HCT116 (cell line): ENCODE measurements at regions not wholly inside any gene's neighbourhood (a gene's known extent, or its start where the extent isn't known, plus 50 kb on each side); places are given as distances from the start of the nearest gene placed in this dataset.

Source experiments
- ATAC-seq: fragments of 200-7000 bp; cut with Tn5 transposase; 2 replicates; pipeline ENCODE4 v1.9.1; 2020; ENCODE audit warnings: mild to moderate bottlenecking, moderate library complexity
- BruUV-seq: library from RNA; stranded (reverse); fragments of 400-500 nt; replicated peaks from 2 replicates; lab custom pipeline; 2021; lab: Mats Ljungman, UMichigan
- CTCF ChIA-PET: fragments of 300-600 bp; sonication (Branson Sonifier 250); formaldehyde crosslinking; loops from one replicate; lab custom pipeline; 2021; ENCODE audit warnings: antibody characterized with exemption; lab: Charles Lee
- POLR2A ChIA-PET: fragments of 300-600, 350-600 bp; sonication (Branson Sonifier 250); formaldehyde crosslinking; loops from one replicate; lab custom pipeline; 2021; ENCODE audit warnings: antibody characterized with exemption; lab: Charles Lee
- RAD21 ChIA-PET, 2 experiments: fragments of 300-600 bp; sonication (Branson Sonifier 250); formaldehyde crosslinking; loops; one replicate each; lab custom pipeline; 2023; ENCODE audit warnings: low total read pairs in 2 of 2; ENCODE audit not compliant: uncharacterized antibody in 2 of 2, unreplicated experiment in 2 of 2, low non-redundant PET in 1 of 2; lab: Charles Lee
- DNase-seq: peaks from one replicate; pipeline ENCODE4 v3.0.0-alpha.2; 2010; ENCODE audit warnings: low read depth, low spot score
- H2AFZ ChIP-seq: fragments of 200-600 bp; shearing (Covaris generic), sonication (generic); 2 replicates; pipeline ENCODE4 v1.6.1; 2017; ENCODE audit warnings: low read depth, mixed run types, mixed read lengths, antibody characterized with exemption, low read length; ENCODE audit not compliant: poor library complexity, severe bottlenecking
- H3K27ac ChIP-seq: 2 replicates; pipeline ENCODE4 v1.5.1; 2012; ENCODE audit warnings: low read depth, low read length
- H3K27me3 ChIP-seq: fragments of 200-600 bp; sonication (generic); 2 replicates; pipeline ENCODE4 v1.6.1; 2016; ENCODE audit warnings: mixed run types, low read length, mixed read lengths; ENCODE audit not compliant: insufficient read depth
- H3K36me3 ChIP-seq, 2 experiments: fragments of 200-500 bp in 1 of 2; fragments of 200-600 bp in 1 of 2; sonication (Bioruptor generic) in 1 of 2; sonication (generic) in 1 of 2; 2 replicates each; pipeline versions ENCODE4 v1.5.1 to v1.6.1; 2014 to 2016; ENCODE audit warnings: low read length in 2 of 2, inconsistent platforms in 1 of 2, mixed read lengths in 1 of 2, mixed run types in 1 of 2; ENCODE audit not compliant: insufficient read depth in 2 of 2, control insufficient read depth in 1 of 2
- H3K4me1 ChIP-seq, 2 experiments: fragments of 200-600 bp in 1 of 2; sonication (generic) in 1 of 2; 2 replicates each; pipeline versions ENCODE4 v1.5.1 to v1.6.1; 2012 to 2017; ENCODE audit warnings: low read length in 2 of 2, inconsistent platforms in 1 of 2, mild to moderate bottlenecking in 1 of 2, mixed read lengths in 1 of 2, mixed run types in 1 of 2, moderate library complexity in 1 of 2; ENCODE audit not compliant: insufficient read depth in 2 of 2, control insufficient read depth in 1 of 2
- H3K4me2 ChIP-seq: fragments of 200-600 bp; sonication (generic); 2 replicates; pipeline ENCODE4 v1.6.1; 2017; ENCODE audit warnings: mixed run types, low read length, mixed read lengths
- H3K4me3 ChIP-seq, 2 experiments: fragments of 200-600 bp in 1 of 2; sonication (generic) in 1 of 2; replicated peaks in 1 of 2; 2 replicates each; pipeline ENCODE4 v1.5.1; 2011 to 2016; ENCODE audit warnings: low read length in 2 of 2, control low read depth in 1 of 2, low read depth in 1 of 2, mild to moderate bottlenecking in 1 of 2, mixed read lengths in 1 of 2, mixed run types in 1 of 2
- H3K79me2 ChIP-seq: fragments of 200-600 bp; sonication (generic); 2 replicates; pipeline ENCODE4 v1.6.1; 2017; ENCODE audit warnings: mild to moderate bottlenecking, mixed run types, low read length, moderate library complexity, mixed read lengths; ENCODE audit not compliant: insufficient read depth
- H3K9ac ChIP-seq: fragments of 200-600 bp; sonication (generic); 2 replicates; pipeline ENCODE4 v1.6.1; 2016; ENCODE audit warnings: low read length, mixed read lengths
- H3K9me2 ChIP-seq: fragments of 200-600 bp; sonication (generic), shearing (Covaris generic); 2 replicates; pipeline ENCODE4 v1.6.1; 2017; ENCODE audit warnings: mixed run types, mild to moderate bottlenecking, moderate library complexity; ENCODE audit not compliant: insufficient read depth
- H3K9me3 ChIP-seq, 2 experiments: fragments of 200-500 bp in 1 of 2; fragments of 200-600 bp in 1 of 2; sonication (Bioruptor generic) in 1 of 2; sonication (generic) in 1 of 2; 2 replicates each; pipeline ENCODE4 v1.6.1; 2014 to 2017; ENCODE audit warnings: low read length in 2 of 2, mixed read lengths in 2 of 2, inconsistent platforms in 1 of 2, low read depth in 1 of 2, mild to moderate bottlenecking in 1 of 2, mixed run types in 1 of 2, moderate library complexity in 1 of 2; ENCODE audit not compliant: control insufficient read depth in 1 of 2, insufficient read depth in 1 of 2
- H4K20me1 ChIP-seq: fragments of 200-600 bp; sonication (generic), shearing (Covaris generic); 2 replicates; pipeline ENCODE4 v1.6.1; 2017; ENCODE audit warnings: mixed run types, mild to moderate bottlenecking, moderate library complexity; ENCODE audit not compliant: insufficient read depth
- CBX3 ChIP-seq: IDR thresholded peaks from 2 replicates; pipeline ENCODE4 v1.6.1; 2012; ENCODE audit warnings: low read depth
- CEBPB ChIP-seq: IDR thresholded peaks from 2 replicates; pipeline ENCODE4 v1.6.1; 2012; ENCODE audit warnings: low read depth
- ELF1 ChIP-seq: IDR thresholded peaks from 2 replicates; pipeline ENCODE4 v1.6.1; 2012; ENCODE audit warnings: low read depth, borderline replicate concordance
- FOSL1 ChIP-seq: IDR thresholded peaks from 2 replicates; pipeline ENCODE4 v1.6.1; 2012; ENCODE audit warnings: low read depth
- POLR2A ChIP-seq: IDR thresholded peaks from 2 replicates; pipeline ENCODE4 v1.7.0; 2011; ENCODE audit warnings: borderline replicate concordance; ENCODE audit not compliant: insufficient read depth, insufficient read length; ENCODE audit errors: extremely low read depth
- POLR2AphosphoS5 ChIP-seq: IDR thresholded peaks from 2 replicates; pipeline ENCODE4 v1.6.1; 2011; ENCODE audit warnings: mild to moderate bottlenecking, low read depth, low read length, moderate library complexity
- RAD21 ChIP-seq: IDR thresholded peaks from 2 replicates; pipeline ENCODE4 v1.6.1; 2012; ENCODE audit warnings: low read depth, mild to moderate bottlenecking
- SIN3A ChIP-seq: IDR thresholded peaks from 2 replicates; pipeline ENCODE4 v1.6.1; 2012; ENCODE audit warnings: low read depth
- SP1 ChIP-seq: IDR thresholded peaks from 2 replicates; pipeline ENCODE4 v1.6.1; 2012; ENCODE audit warnings: low read depth
- ZFX ChIP-seq: fragments of 450-650 bp; IDR thresholded peaks from 2 replicates; pipeline ENCODE4 v1.6.1; 2017
- ZNF274 ChIP-seq: fragments of 200-500 bp; sonication (Bioruptor generic); IDR thresholded peaks from 2 replicates; pipeline ENCODE4 v1.6.1; 2014; ENCODE audit warnings: mild to moderate bottlenecking, low read depth, low read length, inconsistent platforms
- intact Hi-C: fragments of 100-400 bp; cut with micrococcal nuclease; formaldehyde crosslinking; loops from 2 replicates; pipeline ENCODE4 v1.10.0; 2022
- TF ChIP-seq, protein P1 (sequence below): IDR thresholded peaks from 2 replicates; pipeline ENCODE4 v1.6.1; 2012
- TF ChIP-seq, protein P2 (sequence below): IDR thresholded peaks from 2 replicates; pipeline ENCODE4 v1.6.1; 2012
- TF ChIP-seq, protein P3 (sequence below): IDR thresholded peaks from 2 replicates; pipeline ENCODE4 v1.6.1; 2012; ENCODE audit warnings: low read depth
- TF ChIP-seq, protein P4 (sequence below), 3 experiments: fragments of 200-600 bp in 1 of 3; sonication (generic) in 1 of 3; IDR thresholded peaks in 2 of 3; conservative IDR thresholded peaks in 1 of 3; 2 replicates each; pipeline ENCODE4 v1.5.1; 2012 to 2017; ENCODE audit warnings: low read depth in 2 of 3, low read length in 2 of 3, antibody characterized with exemption in 1 of 3, borderline replicate concordance in 1 of 3, control low read depth in 1 of 3, mild to moderate bottlenecking in 1 of 3, mixed read lengths in 1 of 3, mixed run types in 1 of 3, moderate library complexity in 1 of 3; ENCODE audit not compliant: insufficient read depth in 1 of 3
- TF ChIP-seq, protein P5 (sequence below): IDR thresholded peaks from 2 replicates; pipeline ENCODE4 v1.6.1; 2011; ENCODE audit warnings: mild to moderate bottlenecking, low read length, moderate library complexity; ENCODE audit not compliant: insufficient replicate concordance; ENCODE audit errors: extremely low read depth

DNA sequence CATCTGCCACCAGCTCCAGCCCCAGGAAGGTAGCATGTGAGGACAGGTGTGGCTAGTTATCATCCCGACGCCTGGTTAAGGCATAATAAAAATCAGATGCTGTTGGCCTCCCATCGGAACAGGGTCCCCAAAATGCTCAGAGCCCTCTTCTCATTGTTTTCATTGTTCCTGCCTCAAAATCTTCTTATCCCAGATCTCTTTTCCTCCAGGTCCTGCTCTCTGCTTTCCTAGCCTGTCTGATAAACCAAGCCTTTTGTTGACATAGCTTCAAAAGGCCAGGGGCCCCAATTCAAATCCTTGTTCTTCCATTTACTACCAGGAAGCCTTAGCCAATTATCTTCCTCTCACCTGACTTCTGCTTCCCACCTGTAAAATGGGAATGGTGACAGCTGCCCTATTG, 130.1 kb upstream of the ADRA1B start:
- ATAC-seq (no peak), DNase-seq (no peak)
- H3K27me3 ChIP-seq, result no peaks in the 10 kb centered on the region
- H2AFZ ChIP-seq, result no peak overlapping the region
- TF ChIP-seq, protein P1, sequence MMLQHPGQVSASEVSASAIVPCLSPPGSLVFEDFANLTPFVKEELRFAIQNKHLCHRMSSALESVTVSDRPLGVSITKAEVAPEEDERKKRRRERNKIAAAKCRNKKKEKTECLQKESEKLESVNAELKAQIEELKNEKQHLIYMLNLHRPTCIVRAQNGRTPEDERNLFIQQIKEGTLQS, result no peak
- TF ChIP-seq CEBPB (no peak), ZNF274 (no peak), POLR2A (no peak), ELF1 (no peak), ZFX (no peak), POLR2AphosphoS5 (no peak), SP1 (no peak), FOSL1 (no peak), CBX3 (no peak), RAD21 (no peak), SIN3A (no peak)
- TF ChIP-seq, protein P2, sequence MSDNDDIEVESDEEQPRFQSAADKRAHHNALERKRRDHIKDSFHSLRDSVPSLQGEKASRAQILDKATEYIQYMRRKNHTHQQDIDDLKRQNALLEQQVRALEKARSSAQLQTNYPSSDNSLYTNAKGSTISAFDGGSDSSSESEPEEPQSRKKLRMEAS, result no peak
- TF ChIP-seq, protein P3, sequence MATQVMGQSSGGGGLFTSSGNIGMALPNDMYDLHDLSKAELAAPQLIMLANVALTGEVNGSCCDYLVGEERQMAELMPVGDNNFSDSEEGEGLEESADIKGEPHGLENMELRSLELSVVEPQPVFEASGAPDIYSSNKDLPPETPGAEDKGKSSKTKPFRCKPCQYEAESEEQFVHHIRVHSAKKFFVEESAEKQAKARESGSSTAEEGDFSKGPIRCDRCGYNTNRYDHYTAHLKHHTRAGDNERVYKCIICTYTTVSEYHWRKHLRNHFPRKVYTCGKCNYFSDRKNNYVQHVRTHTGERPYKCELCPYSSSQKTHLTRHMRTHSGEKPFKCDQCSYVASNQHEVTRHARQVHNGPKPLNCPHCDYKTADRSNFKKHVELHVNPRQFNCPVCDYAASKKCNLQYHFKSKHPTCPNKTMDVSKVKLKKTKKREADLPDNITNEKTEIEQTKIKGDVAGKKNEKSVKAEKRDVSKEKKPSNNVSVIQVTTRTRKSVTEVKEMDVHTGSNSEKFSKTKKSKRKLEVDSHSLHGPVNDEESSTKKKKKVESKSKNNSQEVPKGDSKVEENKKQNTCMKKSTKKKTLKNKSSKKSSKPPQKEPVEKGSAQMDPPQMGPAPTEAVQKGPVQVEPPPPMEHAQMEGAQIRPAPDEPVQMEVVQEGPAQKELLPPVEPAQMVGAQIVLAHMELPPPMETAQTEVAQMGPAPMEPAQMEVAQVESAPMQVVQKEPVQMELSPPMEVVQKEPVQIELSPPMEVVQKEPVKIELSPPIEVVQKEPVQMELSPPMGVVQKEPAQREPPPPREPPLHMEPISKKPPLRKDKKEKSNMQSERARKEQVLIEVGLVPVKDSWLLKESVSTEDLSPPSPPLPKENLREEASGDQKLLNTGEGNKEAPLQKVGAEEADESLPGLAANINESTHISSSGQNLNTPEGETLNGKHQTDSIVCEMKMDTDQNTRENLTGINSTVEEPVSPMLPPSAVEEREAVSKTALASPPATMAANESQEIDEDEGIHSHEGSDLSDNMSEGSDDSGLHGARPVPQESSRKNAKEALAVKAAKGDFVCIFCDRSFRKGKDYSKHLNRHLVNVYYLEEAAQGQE, result no peak
- TF ChIP-seq, protein P4, sequence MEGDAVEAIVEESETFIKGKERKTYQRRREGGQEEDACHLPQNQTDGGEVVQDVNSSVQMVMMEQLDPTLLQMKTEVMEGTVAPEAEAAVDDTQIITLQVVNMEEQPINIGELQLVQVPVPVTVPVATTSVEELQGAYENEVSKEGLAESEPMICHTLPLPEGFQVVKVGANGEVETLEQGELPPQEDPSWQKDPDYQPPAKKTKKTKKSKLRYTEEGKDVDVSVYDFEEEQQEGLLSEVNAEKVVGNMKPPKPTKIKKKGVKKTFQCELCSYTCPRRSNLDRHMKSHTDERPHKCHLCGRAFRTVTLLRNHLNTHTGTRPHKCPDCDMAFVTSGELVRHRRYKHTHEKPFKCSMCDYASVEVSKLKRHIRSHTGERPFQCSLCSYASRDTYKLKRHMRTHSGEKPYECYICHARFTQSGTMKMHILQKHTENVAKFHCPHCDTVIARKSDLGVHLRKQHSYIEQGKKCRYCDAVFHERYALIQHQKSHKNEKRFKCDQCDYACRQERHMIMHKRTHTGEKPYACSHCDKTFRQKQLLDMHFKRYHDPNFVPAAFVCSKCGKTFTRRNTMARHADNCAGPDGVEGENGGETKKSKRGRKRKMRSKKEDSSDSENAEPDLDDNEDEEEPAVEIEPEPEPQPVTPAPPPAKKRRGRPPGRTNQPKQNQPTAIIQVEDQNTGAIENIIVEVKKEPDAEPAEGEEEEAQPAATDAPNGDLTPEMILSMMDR (IDR thresholded peaks at IDR 0.05 in 2 of 3, conservative IDR thresholded peaks at IDR 0.05 in 1 of 3; ENCODE audit: borderline replicate concordance in 1 of 3, insufficient read depth in 1 of 3, low read depth in 2 of 3, low read length in 2 of 3), result no peak
- TF ChIP-seq, protein P5, sequence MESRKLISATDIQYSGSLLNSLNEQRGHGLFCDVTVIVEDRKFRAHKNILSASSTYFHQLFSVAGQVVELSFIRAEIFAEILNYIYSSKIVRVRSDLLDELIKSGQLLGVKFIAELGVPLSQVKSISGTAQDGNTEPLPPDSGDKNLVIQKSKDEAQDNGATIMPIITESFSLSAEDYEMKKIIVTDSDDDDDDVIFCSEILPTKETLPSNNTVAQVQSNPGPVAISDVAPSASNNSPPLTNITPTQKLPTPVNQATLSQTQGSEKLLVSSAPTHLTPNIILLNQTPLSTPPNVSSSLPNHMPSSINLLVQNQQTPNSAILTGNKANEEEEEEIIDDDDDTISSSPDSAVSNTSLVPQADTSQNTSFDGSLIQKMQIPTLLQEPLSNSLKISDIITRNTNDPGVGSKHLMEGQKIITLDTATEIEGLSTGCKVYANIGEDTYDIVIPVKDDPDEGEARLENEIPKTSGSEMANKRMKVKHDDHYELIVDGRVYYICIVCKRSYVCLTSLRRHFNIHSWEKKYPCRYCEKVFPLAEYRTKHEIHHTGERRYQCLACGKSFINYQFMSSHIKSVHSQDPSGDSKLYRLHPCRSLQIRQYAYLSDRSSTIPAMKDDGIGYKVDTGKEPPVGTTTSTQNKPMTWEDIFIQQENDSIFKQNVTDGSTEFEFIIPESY, result no peak
- no peaks in the 10 kb centered on the region for H3K9me2 ChIP-seq
- H3K4me1 ChIP-seq, result peaks cover 0 to 9% of the 10 kb centered on the region in 2 experiments; a peak in 2 of 4 replicates
- H3K9me3 ChIP-seq, result no peaks in the 10 kb centered on the region
- no peaks in the 10 kb centered on the region for H3K79me2 ChIP-seq
- no peaks in the 10 kb centered on the region for H4K20me1 ChIP-seq
- POLR2A ChIA-PET, result no interaction called here
- no peaks in the 10 kb centered on the region for H3K36me3 ChIP-seq
- BruUV-seq, result no TSS peak
- no peak overlapping the region for H3K27ac ChIP-seq
- intact Hi-C loops, result no loop called here
- H3K9ac ChIP-seq, result no peak overlapping the region
- no peak overlapping the region for H3K4me2 ChIP-seq
- CTCF ChIA-PET, result no interaction called here
- RAD21 ChIA-PET, result no interaction called here
- H3K4me3 ChIP-seq, result no peak overlapping the region
